Karpas-422 (cell line): ENCODE measurements at regions not wholly inside any gene's neighbourhood (a gene's known extent, or its start where the extent isn't known, plus 50 kb on each side); places are given as distances from the start of the nearest gene placed in this dataset.

ENCODE experiments used
- DNase-seq: peaks from one replicate; pipeline ENCODE4 v3.0.0-alpha.2; 2015
- H2AFZ ChIP-seq: fragments of 200-600 bp; sonication (generic); 2 replicates; pipeline ENCODE4 v1.6.1; 2014; ENCODE audit warnings: antibody characterized with exemption, low read length, mixed read lengths
- H3K27ac ChIP-seq: fragments of 200-600 bp; sonication (generic); 2 replicates; pipeline ENCODE4 v1.5.1; 2014; ENCODE audit warnings: mild to moderate bottlenecking, low read length, moderate library complexity
- H3K27me3 ChIP-seq: fragments of 200-600 bp; sonication (generic); 2 replicates; pipeline ENCODE4 v1.6.1; 2014; ENCODE audit warnings: low read length, mixed read lengths
- H3K36me3 ChIP-seq: fragments of 200-600 bp; sonication (generic); 2 replicates; pipeline ENCODE4 v1.6.1; 2014; ENCODE audit warnings: low read length, mixed read lengths; ENCODE audit not compliant: insufficient read depth
- H3K4me1 ChIP-seq: fragments of 200-600 bp; sonication (generic); 2 replicates; pipeline ENCODE4 v1.6.1; 2014; ENCODE audit warnings: mild to moderate bottlenecking, low read length, mixed read lengths
- H3K4me2 ChIP-seq: fragments of 200-600 bp; sonication (generic); 2 replicates; pipeline ENCODE4 v1.6.1; 2014; ENCODE audit warnings: low read length, low read depth, mild to moderate bottlenecking; ENCODE audit not compliant: poor library complexity, severe bottlenecking
- H3K4me3 ChIP-seq: fragments of 200-600 bp; sonication (generic); 2 replicates; pipeline ENCODE4 v1.5.1; 2014; ENCODE audit warnings: mild to moderate bottlenecking, antibody characterized with exemption, low read length, mixed read lengths
- H3K79me2 ChIP-seq: fragments of 200-600 bp; sonication (generic); 2 replicates; pipeline ENCODE4 v1.6.1; 2014; ENCODE audit warnings: mild to moderate bottlenecking, low read length, mixed read lengths
- H3K9ac ChIP-seq: fragments of 200-600 bp; sonication (generic); 2 replicates; pipeline ENCODE4 v1.6.0; 2014; ENCODE audit warnings: low read length
- H3K9me2 ChIP-seq: fragments of 200-600 bp; sonication (generic), shearing (Covaris generic); replicated peaks from 2 replicates; pipeline ENCODE4 v1.6.0; 2014; ENCODE audit warnings: mild to moderate bottlenecking, low read length, moderate library complexity; ENCODE audit not compliant: insufficient read depth
- H3K9me3 ChIP-seq: fragments of 300-700, 200-600 bp; sonication (generic); 2 replicates; pipeline ENCODE4 v1.6.1; 2014; ENCODE audit warnings: low read length, mixed read lengths
- H4K20me1 ChIP-seq: fragments of 200-600 bp; sonication (generic); 2 replicates; pipeline ENCODE4 v1.6.1; 2014; ENCODE audit warnings: mild to moderate bottlenecking, antibody characterized with exemption, low read length, low read depth; ENCODE audit not compliant: insufficient read depth

- Histone ChIP-seq H3K27ac (no peak overlapping the region), H3K9me3 (peaks cover 17% of the 10 kb centered on the region), H4K20me1 (no peaks in the 10 kb centered on the region), H2AFZ (no peak overlapping the region), H3K36me3 (no peaks in the 10 kb centered on the region), H3K27me3 (no peaks in the 10 kb centered on the region), H3K4me1 (no peaks in the 10 kb centered on the region), H3K4me2 (no peak overlapping the region), H3K9ac (no peak overlapping the region), H3K4me3 (no peak overlapping the region), H3K9me2 (no peaks in the 10 kb centered on the region), H3K79me2 (no peaks in the 10 kb centered on the region)
- no peak for DNase-seq
Measured at GRCh38 chr17:53141280-53141679, 681.4 kb upstream of the KIF2B start.

- Histone ChIP-seq H3K9me2 (no peaks in the 10 kb centered on the region), H3K4me2 (no peak overlapping the region), H3K9me3 (peaks cover 12% of the 10 kb centered on the region), H3K36me3 (no peaks in the 10 kb centered on the region), H3K4me3 (no peak overlapping the region), H3K27me3 (no peaks in the 10 kb centered on the region), H3K9ac (no peak overlapping the region), H4K20me1 (no peaks in the 10 kb centered on the region), H3K79me2 (no peaks in the 10 kb centered on the region), H3K27ac (no peak overlapping the region), H2AFZ (no peak overlapping the region), H3K4me1 (no peaks in the 10 kb centered on the region)
- DNase-seq, result no peak
Measured at GRCh38 chr17:53137869-53138268, 684.9 kb upstream of the KIF2B start.

- no peak overlapping the region for H3K4me3 ChIP-seq
- no peak overlapping the region for H2AFZ ChIP-seq
Measured at GRCh38 chr17:53135969-53136368, 686.8 kb upstream of the KIF2B start.

GRCh38 chr17:53134548-53134947 lies 688.2 kb upstream of the KIF2B start:
- Histone ChIP-seq H3K9me2 (no peaks in the 10 kb centered on the region), H2AFZ (no peak overlapping the region), H3K4me1 (no peaks in the 10 kb centered on the region), H3K36me3 (no peaks in the 10 kb centered on the region), H3K4me2 (no peak overlapping the region), H4K20me1 (no peaks in the 10 kb centered on the region), H3K79me2 (no peaks in the 10 kb centered on the region), H3K27me3 (no peaks in the 10 kb centered on the region), H3K27ac (no peak overlapping the region), H3K9ac (no peak overlapping the region), H3K9me3 (peaks cover 7% of the 10 kb centered on the region), H3K4me3 (no peak overlapping the region)
- no peak for DNase-seq

More at GRCh38 chr17:53135969-53136368, 686.8 kb upstream of the KIF2B start:
- Histone ChIP-seq H3K79me2 (no peaks in the 10 kb centered on the region), H3K9ac (no peak overlapping the region), H3K9me3 (peaks cover 8% of the 10 kb centered on the region), H3K27me3 (no peaks in the 10 kb centered on the region), H3K4me2 (no peak overlapping the region), H3K27ac (no peak overlapping the region), H3K4me1 (no peaks in the 10 kb centered on the region), H4K20me1 (no peaks in the 10 kb centered on the region), H3K36me3 (no peaks in the 10 kb centered on the region), H3K9me2 (no peaks in the 10 kb centered on the region)
- DNase-seq, result no peak

GRCh38 chr17:53133876-53134275 lies 688.9 kb upstream of the KIF2B start:
- Histone ChIP-seq H3K9me3 (peaks cover 9% of the 10 kb centered on the region), H3K27ac (no peak overlapping the region), H3K9ac (no peak overlapping the region), H3K4me3 (no peak overlapping the region), H2AFZ (no peak overlapping the region), H4K20me1 (no peaks in the 10 kb centered on the region), H3K4me2 (no peak overlapping the region), H3K4me1 (no peaks in the 10 kb centered on the region), H3K79me2 (no peaks in the 10 kb centered on the region), H3K27me3 (no peaks in the 10 kb centered on the region), H3K9me2 (no peaks in the 10 kb centered on the region), H3K36me3 (no peaks in the 10 kb centered on the region)
- no peak for DNase-seq

GRCh38 chr17:53129863-53130262 lies 692.9 kb upstream of the KIF2B start:
- H3K9me2 ChIP-seq, result no peaks in the 10 kb centered on the region
- no peak overlapping the region for H3K4me2 ChIP-seq

GRCh38 chr17:53127331-53127730 lies 695.4 kb upstream of the KIF2B start:
- H3K4me2 ChIP-seq, result no peak overlapping the region
- H3K9me2 ChIP-seq, result no peaks in the 10 kb centered on the region
- no peaks in the 10 kb centered on the region for H3K4me1 ChIP-seq
- H4K20me1 ChIP-seq, result no peaks in the 10 kb centered on the region
- DNase-seq, result no peak
- H3K36me3 ChIP-seq, result no peaks in the 10 kb centered on the region
- no peak overlapping the region for H3K4me3 ChIP-seq
- H3K9ac ChIP-seq, result no peak overlapping the region
- H2AFZ ChIP-seq, result no peak overlapping the region
- H3K27ac ChIP-seq, result no peak overlapping the region
- H3K27me3 ChIP-seq, result no peaks in the 10 kb centered on the region
- peaks cover 36% of the 10 kb centered on the region for H3K9me3 ChIP-seq
- no peaks in the 10 kb centered on the region for H3K79me2 ChIP-seq

More at GRCh38 chr17:53129863-53130262, 692.9 kb upstream of the KIF2B start:
- Histone ChIP-seq H3K27ac (no peak overlapping the region), H3K9me3 (peaks cover 25% of the 10 kb centered on the region), H3K36me3 (no peaks in the 10 kb centered on the region), H3K9ac (no peak overlapping the region), H3K4me3 (no peak overlapping the region), H3K79me2 (no peaks in the 10 kb centered on the region), H2AFZ (no peak overlapping the region), H3K27me3 (no peaks in the 10 kb centered on the region), H4K20me1 (no peaks in the 10 kb centered on the region), H3K4me1 (no peaks in the 10 kb centered on the region)
- DNase-seq, result no peak

GRCh38 chr17:53122966-53123365 lies 699.8 kb upstream of the KIF2B start:
- Histone ChIP-seq H3K36me3 (no peaks in the 10 kb centered on the region), H3K4me2 (no peak overlapping the region), H2AFZ (no peak overlapping the region), H3K27me3 (no peaks in the 10 kb centered on the region), H4K20me1 (no peaks in the 10 kb centered on the region), H3K4me3 (no peak overlapping the region), H3K79me2 (no peaks in the 10 kb centered on the region), H3K4me1 (no peaks in the 10 kb centered on the region), H3K9me2 (no peaks in the 10 kb centered on the region), H3K27ac (no peak overlapping the region), H3K9me3 (peaks cover 36% of the 10 kb centered on the region), H3K9ac (no peak overlapping the region)
- no peak for DNase-seq

GRCh38 chr17:53119773-53120172 lies 703.0 kb upstream of the KIF2B start:
- no peak overlapping the region for H3K4me2 ChIP-seq
- H3K79me2 ChIP-seq, result no peaks in the 10 kb centered on the region

More at GRCh38 chr17:53119773-53120172, 703.0 kb upstream of the KIF2B start:
- H3K36me3 ChIP-seq, result no peaks in the 10 kb centered on the region
- H3K27ac ChIP-seq, result no peak overlapping the region
- H3K4me1 ChIP-seq, result no peaks in the 10 kb centered on the region
- no peaks in the 10 kb centered on the region for H3K9me2 ChIP-seq
- no peak overlapping the region for H3K9ac ChIP-seq
- H3K9me3 ChIP-seq, result peaks cover 31% of the 10 kb centered on the region
- H2AFZ ChIP-seq, result no peak overlapping the region
- no peak overlapping the region for H3K4me3 ChIP-seq
- no peaks in the 10 kb centered on the region for H4K20me1 ChIP-seq
- DNase-seq, result no peak
- no peaks in the 10 kb centered on the region for H3K27me3 ChIP-seq
